Stimulated activated CD8-positive, alpha-beta memory T cell treated with anti-CD3 and anti-CD28 coated beads, Interleukin-7, amount 100 ng/mL, for 4 hours (primary cell): ENCODE measurements at regions not wholly inside any gene's neighbourhood (a gene's known extent, or its start where the extent isn't known, plus 50 kb on each side); places are given as distances from the start of the nearest gene placed in this dataset.

ENCODE experiments used
- DNase-seq, 2 donors: peaks; one replicate each; pipeline ENCODE4 v3.0.0-alpha.2; 2020; ENCODE audit warnings: low read depth in 2 of 2

GRCh38 chr2:2571301-2572150, 240.5 kb upstream of the MYT1L start:
- DNase-seq = no peak

DNA sequence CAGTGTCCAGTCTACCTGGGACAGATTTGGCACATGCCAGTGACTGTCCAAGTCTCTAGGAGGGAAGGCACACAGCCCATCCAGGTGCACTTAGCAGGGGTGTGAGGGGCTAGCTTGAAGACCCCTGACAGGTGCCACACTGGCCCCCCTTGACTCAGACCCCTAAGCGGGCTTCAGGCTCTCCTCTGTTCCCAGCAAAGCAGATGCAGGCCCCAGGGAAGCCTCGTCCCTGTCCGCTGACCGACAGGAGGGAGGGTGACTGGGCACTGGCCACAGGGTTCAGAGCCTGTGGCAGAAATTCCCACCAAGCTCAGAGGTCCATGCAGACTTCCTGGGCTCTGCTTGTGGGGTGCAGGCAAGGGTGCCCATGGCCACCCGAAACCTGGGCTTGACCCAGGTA, 239.8 kb upstream of the MYT1L start:
- no peak for DNase-seq

GRCh38 chr2:2570360-2570759, 239.3 kb upstream of the MYT1L start:
- no peak for DNase-seq

- DNase-seq = no peak
These were observed 238.8 kb upstream of the MYT1L start for GRCh38 chr2:2569836-2570235.

- no peak for DNase-seq
These were observed 238.2 kb upstream of the MYT1L start for GRCh38 chr2:2569306-2569705.

- no peak for DNase-seq
These were observed 237.3 kb upstream of the MYT1L start for GRCh38 chr2:2568411-2568810.

DNA sequence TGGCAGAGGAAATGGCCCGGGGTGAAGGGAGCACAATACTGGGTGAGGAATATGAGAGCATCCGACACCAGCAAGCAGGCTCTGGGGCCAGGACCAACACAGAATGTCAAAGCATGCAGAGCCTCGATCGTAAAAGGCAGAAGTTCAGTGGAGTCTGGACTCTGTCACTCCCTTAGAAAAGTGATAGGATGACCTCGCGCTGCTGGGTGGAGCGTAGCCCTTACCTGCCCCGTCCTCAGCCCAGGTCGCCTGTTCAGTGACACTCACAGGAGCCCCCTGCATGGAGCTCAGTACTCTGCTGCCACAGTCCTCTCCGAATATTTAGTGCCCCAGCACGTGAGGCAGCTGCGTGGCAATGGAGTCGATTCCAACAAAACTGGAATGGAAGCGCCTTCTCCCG, 236.7 kb upstream of the MYT1L start:
- no peak for DNase-seq

DNA sequence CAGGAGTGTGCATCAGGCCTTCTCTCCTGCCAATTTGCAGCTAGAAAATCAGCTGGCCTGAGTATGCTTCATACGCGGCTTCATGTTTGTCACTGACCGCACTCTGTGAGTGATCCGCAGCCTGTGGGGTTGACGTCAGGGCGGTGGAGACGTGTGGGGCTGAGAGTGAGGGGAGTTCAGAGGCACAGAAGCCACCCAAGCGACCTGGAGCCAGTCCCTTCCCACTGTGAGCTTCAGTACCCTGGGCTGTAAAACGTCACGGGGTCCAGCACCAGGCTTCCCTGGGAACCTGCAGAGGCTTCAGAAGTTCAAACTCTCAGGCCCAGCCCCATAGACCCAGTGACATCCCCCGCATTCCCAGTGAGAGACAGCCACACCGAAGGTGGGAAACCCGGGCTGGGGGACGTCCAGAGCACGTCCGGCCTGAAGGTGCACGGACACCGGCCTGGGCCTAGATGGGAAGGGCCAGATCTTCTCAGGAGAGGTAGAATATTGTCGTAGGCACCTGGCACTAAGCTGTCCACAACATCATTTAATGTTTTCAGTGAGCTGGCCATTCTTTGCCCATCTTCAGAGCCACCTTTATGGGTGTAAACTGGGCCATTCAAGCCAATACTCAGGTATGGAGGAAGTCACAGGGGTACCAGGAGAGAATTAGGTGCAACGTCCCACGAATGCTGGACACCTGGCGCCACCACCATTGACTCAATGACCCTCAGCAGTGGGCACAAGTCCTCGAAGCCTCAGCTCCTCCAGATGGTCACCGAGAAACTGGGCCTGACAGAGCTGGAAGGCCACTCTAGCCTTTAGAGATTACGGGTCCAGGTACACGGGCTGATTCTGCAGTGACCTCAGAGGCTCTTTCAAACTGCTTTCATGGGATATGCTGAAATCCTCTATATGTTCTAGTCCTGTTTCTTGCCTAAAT, 235.6 kb upstream of the MYT1L start:
- no peak for DNase-seq

DNA sequence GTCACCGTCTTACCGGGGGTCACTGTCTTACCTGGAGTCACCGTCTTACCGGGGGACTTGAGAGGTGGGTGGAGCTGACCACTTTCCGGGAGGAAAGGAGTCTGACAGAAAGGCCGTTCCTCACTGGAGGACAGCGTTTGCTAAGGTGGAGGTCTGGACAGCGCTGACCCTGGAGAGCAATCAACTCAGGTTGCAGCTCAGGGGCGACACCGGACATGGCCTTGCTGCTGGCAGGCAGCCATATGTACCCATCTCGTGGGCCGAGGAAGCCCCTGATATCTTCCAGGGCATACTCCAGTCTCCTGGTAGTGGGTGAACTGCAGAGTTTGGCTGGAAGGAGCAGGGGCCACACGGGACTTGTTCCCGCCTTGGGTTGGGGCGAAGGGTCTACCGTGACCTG, 234.6 kb upstream of the MYT1L start:
- DNase-seq = no peak

GRCh38 chr2:2564300-2565078, 233.4 kb upstream of the MYT1L start:
- DNase-seq = no peak

- no peak for DNase-seq
These were observed 232.3 kb upstream of the MYT1L start for GRCh38 chr2:2563309-2563860.

DNA sequence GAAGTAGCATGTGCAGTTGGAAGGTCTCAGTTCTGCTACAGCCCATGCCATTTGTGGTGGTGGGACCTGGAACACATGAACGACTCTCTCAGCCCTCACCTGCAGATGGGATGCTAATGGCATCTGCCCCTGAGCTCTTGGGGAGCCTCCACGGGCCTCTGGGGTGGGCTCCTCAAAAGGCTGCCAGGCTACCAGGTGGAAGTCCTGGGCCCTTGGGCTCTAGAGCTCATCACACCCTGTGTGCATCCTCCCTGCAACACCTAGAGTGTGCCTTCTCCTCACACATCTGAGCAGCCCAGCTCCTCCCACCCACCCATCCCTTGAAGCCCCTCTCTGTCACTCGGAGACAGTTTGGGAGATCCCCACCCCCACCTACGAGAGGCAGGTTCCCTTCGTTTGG, 231.8 kb upstream of the MYT1L start:
- no peak for DNase-seq

DNA sequence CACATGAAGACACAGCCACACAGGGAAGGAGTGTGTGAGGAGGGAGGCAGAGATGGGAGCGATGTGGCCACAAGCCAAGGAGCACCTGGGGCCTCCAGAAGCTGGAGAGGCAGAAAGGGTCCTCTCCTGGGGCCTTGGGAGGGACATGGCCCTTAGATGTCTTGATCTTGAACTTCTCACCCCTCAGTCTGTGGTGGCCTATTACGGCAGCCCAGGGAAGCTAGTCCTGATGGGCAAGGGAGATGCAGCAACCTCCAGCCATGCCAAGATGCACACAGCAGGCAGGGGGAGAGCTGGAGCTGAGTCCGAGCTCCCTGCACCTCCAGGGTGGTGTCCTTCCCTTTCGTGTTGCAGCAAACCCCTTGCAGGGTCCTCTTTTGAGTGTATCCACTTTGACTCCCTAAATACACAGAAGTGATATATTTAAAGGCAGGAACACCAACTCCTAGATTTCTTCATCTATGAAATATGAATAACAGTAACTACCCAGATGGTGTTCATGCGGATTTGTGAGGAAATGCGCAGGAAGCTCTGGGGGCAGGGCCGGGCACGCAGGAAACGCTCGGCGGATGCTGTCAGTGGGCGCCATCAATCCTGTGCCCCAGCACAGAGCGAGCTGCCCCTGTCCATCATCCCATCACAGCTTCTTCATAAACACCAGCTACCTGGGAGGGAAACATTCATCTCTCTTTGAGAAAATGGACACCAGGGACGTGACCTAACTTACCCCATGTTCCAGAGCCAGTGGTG, 230.4 kb upstream of the MYT1L start:
- DNase-seq = no peak

GRCh38 chr2:2560374-2561015, 229.4 kb upstream of the MYT1L start:
- no peak for DNase-seq

DNA sequence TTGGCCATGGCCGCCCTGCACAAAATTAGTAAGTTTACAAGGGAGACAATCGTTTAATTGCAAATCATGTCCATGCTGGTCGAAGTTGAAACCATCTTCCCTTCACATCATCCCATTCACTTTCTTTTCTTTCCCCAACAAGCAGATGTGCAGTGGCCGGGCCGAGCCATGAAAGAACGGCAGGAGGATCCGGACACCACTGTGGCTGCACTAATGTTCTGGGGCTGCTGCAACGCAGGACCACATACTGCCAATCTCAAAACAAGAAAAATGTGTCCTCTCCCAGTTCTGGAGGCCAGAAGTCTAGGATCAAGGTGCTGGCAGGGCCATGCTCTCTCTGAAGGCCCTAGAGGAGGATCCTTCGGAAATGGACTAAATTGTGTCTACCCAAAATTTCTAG, 227.4 kb upstream of the MYT1L start:
- DNase-seq = no peak

- DNase-seq = no peak
These were observed 226.4 kb upstream of the MYT1L start for GRCh38 chr2:2557475-2557874.

- DNase-seq = no peak
These were observed 219.8 kb upstream of the MYT1L start for GRCh38 chr2:2550856-2551255.

GRCh38 chr2:2547911-2548310, 216.8 kb upstream of the MYT1L start:
- DNase-seq = no peak

DNA sequence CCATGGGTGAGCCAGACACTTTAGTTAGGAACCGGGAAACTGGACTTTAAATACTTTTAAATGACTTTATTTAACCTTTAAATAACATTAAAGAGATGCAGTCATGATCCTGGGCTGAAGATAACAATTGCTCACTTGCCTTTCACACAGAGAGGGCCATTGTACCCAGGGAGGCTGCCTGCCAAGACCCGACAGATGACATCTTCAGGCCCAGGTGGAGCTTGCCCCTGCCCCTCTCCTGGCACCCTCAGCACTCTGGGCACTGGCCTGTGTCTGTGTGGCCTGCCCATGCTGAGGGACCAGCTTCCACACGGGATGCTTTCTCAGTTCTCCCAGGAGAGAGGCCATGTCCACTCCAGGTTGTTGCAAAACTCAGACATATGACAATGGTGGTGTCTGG, 216.4 kb upstream of the MYT1L start:
- no peak for DNase-seq

DNA sequence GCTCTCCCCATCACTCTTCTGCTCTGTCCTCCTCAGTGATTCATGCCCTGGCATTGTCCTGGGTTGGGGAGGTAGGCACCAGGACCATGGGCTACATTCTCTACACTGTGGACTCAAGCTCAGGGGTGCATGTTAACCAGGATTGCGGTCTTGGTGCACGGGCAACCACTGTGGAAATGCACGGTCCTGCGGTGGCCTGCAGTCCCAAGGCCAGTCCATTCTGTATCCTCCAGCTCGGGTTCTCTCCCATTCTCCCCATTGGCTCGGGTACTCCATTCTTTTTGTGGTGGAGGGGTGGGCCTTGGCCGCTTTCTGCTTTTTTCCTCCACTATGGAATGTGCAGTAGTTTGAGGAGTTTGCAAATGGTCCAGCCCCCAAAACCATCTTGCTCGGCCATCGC, 215.0 kb upstream of the MYT1L start:
- DNase-seq = no peak
